ENCODE measurements at regions not wholly inside any gene's neighbourhood (a gene's known extent, or its start where the extent isn't known, plus 50 kb on each side); places are given as distances from the start of the nearest gene placed in this dataset.
"Not testable (repeated sequence)": the region's sequence is repeated elsewhere in the genome, so short reads cannot be mapped to it uniquely, and the experiment has no call there.

GRCh38 chr4:106588891-106589290, 220.3 kb upstream of the GIMD1 start:
- DNase-seq = no peak

GRCh38 chr4:106587558-106587957, 219.0 kb upstream of the GIMD1 start:
- DNase-seq = no peak

GRCh38 chr4:106585915-106586349, 217.4 kb upstream of the GIMD1 start:
- DNase-seq = no peak

- no peak for DNase-seq
These were observed 215.9 kb upstream of the GIMD1 start for GRCh38 chr4:106584337-106584989.

GRCh38 chr4:106583567-106583966, 215.0 kb upstream of the GIMD1 start:
- no peak for DNase-seq

- no peak for DNase-seq
These were observed 214.5 kb upstream of the GIMD1 start for GRCh38 chr4:106583108-106583507.

GRCh38 chr4:106582103-106582502, 213.5 kb upstream of the GIMD1 start:
- no peak for DNase-seq

- no peak for DNase-seq
These were observed 210.7 kb upstream of the GIMD1 start for GRCh38 chr4:106579236-106579635.

GRCh38 chr4:106569146-106570031, 200.8 kb upstream of the GIMD1 start:
- DNase-seq = no peak

- no peak for DNase-seq
These were observed 197.1 kb upstream of the GIMD1 start for GRCh38 chr4:106565727-106566126.

GRCh38 chr4:106563637-106564036, 195.1 kb upstream of the GIMD1 start:
- not testable (repeated sequence) for DNase-seq

- DNase-seq = no peak
These were observed 183.1 kb upstream of the GIMD1 start for GRCh38 chr4:106551724-106552123.

GRCh38 chr4:106548446-106549044, 180.0 kb upstream of the GIMD1 start:
- no peak for DNase-seq

GRCh38 chr4:106546370-106546769, 177.8 kb upstream of the GIMD1 start:
- no peak for DNase-seq

- not testable (repeated sequence) for DNase-seq
These were observed 174.0 kb upstream of the GIMD1 start for GRCh38 chr4:106542609-106543008.

GRCh38 chr4:106541253-106541652, 172.7 kb upstream of the GIMD1 start:
- no peak for DNase-seq

- DNase-seq = no peak
These were observed 162.2 kb upstream of the GIMD1 start for GRCh38 chr4:106530821-106531220.

GRCh38 chr4:106530024-106530361, 161.4 kb upstream of the GIMD1 start:
- no peak for DNase-seq

GRCh38 chr4:106529348-106530023, 160.9 kb upstream of the GIMD1 start:
- DNase-seq = no peak

- DNase-seq = no peak
These were observed 158.7 kb upstream of the GIMD1 start for GRCh38 chr4:106527316-106527715.

GRCh38 chr4:106525425-106525824, 156.8 kb upstream of the GIMD1 start:
- DNase-seq = not testable (repeated sequence)

- not testable (repeated sequence) for DNase-seq
These were observed 156.2 kb upstream of the GIMD1 start for GRCh38 chr4:106524772-106525171.

GRCh38 chr4:106522839-106523238, 154.3 kb upstream of the GIMD1 start:
- no peak for DNase-seq

Measured in RPMI8226 (cell line).